HCT116 (cell line): ENCODE measurements at regions not wholly inside any gene's neighbourhood (a gene's known extent, or its start where the extent isn't known, plus 50 kb on each side); places are given as distances from the start of the nearest gene placed in this dataset.

ENCODE experiments used
- ATAC-seq: fragments of 200-7000 bp; cut with Tn5 transposase; 2 replicates; pipeline ENCODE4 v1.9.1; 2020; ENCODE audit warnings: mild to moderate bottlenecking, moderate library complexity
- BruUV-seq: library from RNA; stranded (reverse); fragments of 400-500 nt; replicated peaks from 2 replicates; lab custom pipeline; 2021; lab: Mats Ljungman, UMichigan
- CTCF ChIA-PET: fragments of 300-600 bp; sonication (Branson Sonifier 250); formaldehyde crosslinking; loops from one replicate; lab custom pipeline; 2021; ENCODE audit warnings: antibody characterized with exemption; lab: Charles Lee
- POLR2A ChIA-PET: fragments of 300-600, 350-600 bp; sonication (Branson Sonifier 250); formaldehyde crosslinking; loops from one replicate; lab custom pipeline; 2021; ENCODE audit warnings: antibody characterized with exemption; lab: Charles Lee
- RAD21 ChIA-PET, 2 experiments: fragments of 300-600 bp; sonication (Branson Sonifier 250); formaldehyde crosslinking; loops; one replicate each; lab custom pipeline; 2023; ENCODE audit warnings: low total read pairs in 2 of 2; ENCODE audit not compliant: uncharacterized antibody in 2 of 2, unreplicated experiment in 2 of 2, low non-redundant PET in 1 of 2; lab: Charles Lee
- DNase-seq: peaks from one replicate; pipeline ENCODE4 v3.0.0-alpha.2; 2010; ENCODE audit warnings: low read depth, low spot score
- H2AFZ ChIP-seq: fragments of 200-600 bp; shearing (Covaris generic), sonication (generic); 2 replicates; pipeline ENCODE4 v1.6.1; 2017; ENCODE audit warnings: low read depth, mixed run types, mixed read lengths, antibody characterized with exemption, low read length; ENCODE audit not compliant: poor library complexity, severe bottlenecking
- H3K27ac ChIP-seq: 2 replicates; pipeline ENCODE4 v1.5.1; 2012; ENCODE audit warnings: low read depth, low read length
- H3K27me3 ChIP-seq: fragments of 200-600 bp; sonication (generic); 2 replicates; pipeline ENCODE4 v1.6.1; 2016; ENCODE audit warnings: mixed run types, low read length, mixed read lengths; ENCODE audit not compliant: insufficient read depth
- H3K36me3 ChIP-seq, 2 experiments: fragments of 200-500 bp in 1 of 2; fragments of 200-600 bp in 1 of 2; sonication (Bioruptor generic) in 1 of 2; sonication (generic) in 1 of 2; 2 replicates each; pipeline versions ENCODE4 v1.5.1 to v1.6.1; 2014 to 2016; ENCODE audit warnings: low read length in 2 of 2, inconsistent platforms in 1 of 2, mixed read lengths in 1 of 2, mixed run types in 1 of 2; ENCODE audit not compliant: insufficient read depth in 2 of 2, control insufficient read depth in 1 of 2
- H3K4me1 ChIP-seq, 2 experiments: fragments of 200-600 bp in 1 of 2; sonication (generic) in 1 of 2; 2 replicates each; pipeline versions ENCODE4 v1.5.1 to v1.6.1; 2012 to 2017; ENCODE audit warnings: low read length in 2 of 2, inconsistent platforms in 1 of 2, mild to moderate bottlenecking in 1 of 2, mixed read lengths in 1 of 2, mixed run types in 1 of 2, moderate library complexity in 1 of 2; ENCODE audit not compliant: insufficient read depth in 2 of 2, control insufficient read depth in 1 of 2
- H3K4me2 ChIP-seq: fragments of 200-600 bp; sonication (generic); 2 replicates; pipeline ENCODE4 v1.6.1; 2017; ENCODE audit warnings: mixed run types, low read length, mixed read lengths
- H3K4me3 ChIP-seq, 2 experiments: fragments of 200-600 bp in 1 of 2; sonication (generic) in 1 of 2; replicated peaks in 1 of 2; 2 replicates each; pipeline ENCODE4 v1.5.1; 2011 to 2016; ENCODE audit warnings: low read length in 2 of 2, control low read depth in 1 of 2, low read depth in 1 of 2, mild to moderate bottlenecking in 1 of 2, mixed read lengths in 1 of 2, mixed run types in 1 of 2
- H3K79me2 ChIP-seq: fragments of 200-600 bp; sonication (generic); 2 replicates; pipeline ENCODE4 v1.6.1; 2017; ENCODE audit warnings: mild to moderate bottlenecking, mixed run types, low read length, moderate library complexity, mixed read lengths; ENCODE audit not compliant: insufficient read depth
- H3K9ac ChIP-seq: fragments of 200-600 bp; sonication (generic); 2 replicates; pipeline ENCODE4 v1.6.1; 2016; ENCODE audit warnings: low read length, mixed read lengths
- H3K9me2 ChIP-seq: fragments of 200-600 bp; sonication (generic), shearing (Covaris generic); 2 replicates; pipeline ENCODE4 v1.6.1; 2017; ENCODE audit warnings: mixed run types, mild to moderate bottlenecking, moderate library complexity; ENCODE audit not compliant: insufficient read depth
- H3K9me3 ChIP-seq, 2 experiments: fragments of 200-500 bp in 1 of 2; fragments of 200-600 bp in 1 of 2; sonication (Bioruptor generic) in 1 of 2; sonication (generic) in 1 of 2; 2 replicates each; pipeline ENCODE4 v1.6.1; 2014 to 2017; ENCODE audit warnings: low read length in 2 of 2, mixed read lengths in 2 of 2, inconsistent platforms in 1 of 2, low read depth in 1 of 2, mild to moderate bottlenecking in 1 of 2, mixed run types in 1 of 2, moderate library complexity in 1 of 2; ENCODE audit not compliant: control insufficient read depth in 1 of 2, insufficient read depth in 1 of 2
- H4K20me1 ChIP-seq: fragments of 200-600 bp; sonication (generic), shearing (Covaris generic); 2 replicates; pipeline ENCODE4 v1.6.1; 2017; ENCODE audit warnings: mixed run types, mild to moderate bottlenecking, moderate library complexity; ENCODE audit not compliant: insufficient read depth
- CBX3 ChIP-seq: IDR thresholded peaks from 2 replicates; pipeline ENCODE4 v1.6.1; 2012; ENCODE audit warnings: low read depth
- CEBPB ChIP-seq: IDR thresholded peaks from 2 replicates; pipeline ENCODE4 v1.6.1; 2012; ENCODE audit warnings: low read depth
- EGR1 ChIP-seq: IDR thresholded peaks from 2 replicates; pipeline ENCODE4 v1.6.1; 2012; ENCODE audit warnings: low read depth
- EZH2 ChIP-seq: fragments of 200-600 bp; sonication (generic); IDR thresholded peaks from 2 replicates; pipeline ENCODE4 v1.6.1; 2017; ENCODE audit warnings: antibody characterized with exemption, mixed run types
- EZH2phosphoT487 ChIP-seq: fragments of 200-600 bp; IDR thresholded peaks from 2 replicates; pipeline ENCODE4 v1.6.1; 2018; ENCODE audit warnings: antibody characterized with exemption, borderline replicate concordance
- JUND ChIP-seq: IDR thresholded peaks from 2 replicates; pipeline ENCODE4 v1.6.1; 2012
- SP1 ChIP-seq: IDR thresholded peaks from 2 replicates; pipeline ENCODE4 v1.6.1; 2012; ENCODE audit warnings: low read depth
- TCF7L2 ChIP-seq: IDR thresholded peaks from 2 replicates; pipeline ENCODE4 v1.7.0; 2011; ENCODE audit warnings: borderline replicate concordance, inconsistent platforms; ENCODE audit not compliant: insufficient read depth, insufficient read length; ENCODE audit errors: extremely low read depth
- ZNF274 ChIP-seq: fragments of 200-500 bp; sonication (Bioruptor generic); IDR thresholded peaks from 2 replicates; pipeline ENCODE4 v1.6.1; 2014; ENCODE audit warnings: mild to moderate bottlenecking, low read depth, low read length, inconsistent platforms
- intact Hi-C: fragments of 100-400 bp; cut with micrococcal nuclease; formaldehyde crosslinking; loops from 2 replicates; pipeline ENCODE4 v1.10.0; 2022
- TF ChIP-seq, protein P1 (sequence below): IDR thresholded peaks from 2 replicates; pipeline ENCODE4 v1.6.1; 2012
- TF ChIP-seq, protein P2 (sequence below): IDR thresholded peaks from 2 replicates; pipeline ENCODE4 v1.6.1; 2012; ENCODE audit warnings: low read depth

DNA sequence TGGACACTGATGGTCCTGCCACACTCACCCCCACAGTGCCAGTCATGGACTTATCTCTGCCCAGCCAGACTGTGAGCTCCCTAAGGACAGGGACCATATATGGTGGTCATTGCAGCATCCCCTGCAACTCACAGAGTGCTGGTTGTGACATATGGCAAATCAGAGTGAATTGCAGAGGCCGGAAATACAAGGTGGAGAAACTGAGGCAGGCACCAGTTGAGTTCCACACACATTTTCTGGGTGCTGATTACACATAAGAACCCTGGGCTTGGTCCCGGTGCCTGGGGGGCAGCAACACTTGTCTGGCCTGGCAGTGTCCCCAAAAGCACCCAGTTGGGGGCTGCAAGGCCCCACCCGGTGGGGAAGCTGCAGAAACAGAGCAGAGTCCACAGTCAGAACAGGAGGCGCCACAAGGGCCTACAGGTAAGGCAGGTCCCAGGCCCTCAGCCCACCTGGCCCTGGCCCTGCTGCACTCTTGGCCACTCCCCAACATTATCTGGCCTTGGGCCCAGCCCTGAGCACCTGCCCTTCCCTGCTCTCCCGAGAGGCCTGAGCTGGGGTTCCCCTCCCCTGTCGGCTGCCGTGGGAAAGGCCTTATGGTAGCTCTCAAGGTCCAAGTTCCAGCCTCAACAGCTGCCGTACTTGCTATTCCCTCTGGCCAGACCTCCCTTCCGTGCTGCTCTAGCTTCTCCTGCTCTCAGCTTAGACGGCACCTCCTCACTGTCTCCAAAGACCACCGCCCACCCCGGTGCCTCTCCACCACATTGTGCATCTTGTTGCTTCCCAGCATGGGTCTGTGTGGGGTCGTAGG lies 140.8 kb upstream of the PTPN1 start:
- H3K4me1 ChIP-seq = peaks cover 37 to 51% of the 10 kb centered on the region in 2 experiments
- H3K9me3 ChIP-seq = no peaks in the 10 kb centered on the region
- no peak for TF ChIP-seq EZH2phosphoT487
- TF ChIP-seq TCF7L2 = no peak
- no peak for TF ChIP-seq EGR1
- TF ChIP-seq JUND = no peak
- DNase-seq (no peak), ATAC-seq (no peak)
- no peak overlapping the region for H3K4me3 ChIP-seq
- no peaks in the 10 kb centered on the region for H3K27me3 ChIP-seq
- H3K9ac ChIP-seq = no peak overlapping the region
- ChIA-PET CTCF (no interaction called here), RAD21 (no interaction called here), POLR2A (interaction anchor here (1.3 kb wide), 2 partner anchors 12 to 197 kb away, joined by 3 to 4 read pairs; no protein-coding TSS in a partner anchor)
- H3K27ac ChIP-seq = no peak overlapping the region
- no peak overlapping the region for H2AFZ ChIP-seq
- H3K36me3 ChIP-seq = no peaks in the 10 kb centered on the region
- BruUV-seq = no TSS peak
- no peaks in the 10 kb centered on the region for H3K9me2 ChIP-seq
- no peaks in the 10 kb centered on the region for H4K20me1 ChIP-seq
- H3K79me2 ChIP-seq = no peaks in the 10 kb centered on the region
- no peak overlapping the region for H3K4me2 ChIP-seq
- intact Hi-C loops = no loop called here

DNA sequence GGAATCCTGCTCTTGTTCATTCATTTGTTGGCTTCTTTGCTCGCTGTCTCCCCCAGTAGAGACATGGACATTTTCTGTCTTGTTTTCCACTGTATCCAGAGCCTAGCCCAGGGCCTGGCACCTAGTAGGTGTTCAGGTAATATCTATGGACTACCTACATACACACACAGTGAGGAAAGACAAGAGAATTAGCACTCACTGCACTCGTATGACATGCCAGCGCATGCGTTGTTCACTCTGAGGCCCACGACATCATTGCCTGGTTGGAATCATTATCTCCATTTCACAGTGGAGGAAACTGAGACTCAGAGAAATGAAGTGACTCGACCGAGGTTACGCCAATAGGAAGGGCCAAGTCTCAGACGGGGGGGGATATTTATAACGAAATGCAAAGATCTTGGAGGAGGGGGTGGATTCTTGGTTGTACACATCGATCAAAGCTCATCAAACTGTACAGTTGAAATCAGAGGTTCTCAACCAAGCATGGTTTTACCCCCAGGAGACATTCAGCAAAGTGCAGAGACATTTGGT lies 140.1 kb upstream of the PTPN1 start:
- Histone ChIP-seq H3K36me3 (no peaks in the 10 kb centered on the region), H3K9me2 (no peaks in the 10 kb centered on the region), H3K27ac (no peak overlapping the region), H3K4me3 (no peak overlapping the region), H3K9ac (no peak overlapping the region), H3K27me3 (no peaks in the 10 kb centered on the region), H3K79me2 (no peaks in the 10 kb centered on the region), H4K20me1 (no peaks in the 10 kb centered on the region), H3K4me2 (no peak overlapping the region), H3K9me3 (no peaks in the 10 kb centered on the region), H3K4me1 (peaks cover 37 to 54% of the 10 kb centered on the region in 2 experiments), H2AFZ (no peak overlapping the region)
- ATAC-seq = no peak
- CTCF ChIA-PET = no interaction called here
- BruUV-seq = no TSS peak
- TF ChIP-seq EZH2 (no peak), TCF7L2 (no peak), CEBPB (no peak), CBX3 (no peak), ZNF274 (no peak), EZH2phosphoT487 (no peak), SP1 (no peak)
- TF ChIP-seq, protein P1, sequence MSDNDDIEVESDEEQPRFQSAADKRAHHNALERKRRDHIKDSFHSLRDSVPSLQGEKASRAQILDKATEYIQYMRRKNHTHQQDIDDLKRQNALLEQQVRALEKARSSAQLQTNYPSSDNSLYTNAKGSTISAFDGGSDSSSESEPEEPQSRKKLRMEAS = no peak
- TF ChIP-seq, protein P2, sequence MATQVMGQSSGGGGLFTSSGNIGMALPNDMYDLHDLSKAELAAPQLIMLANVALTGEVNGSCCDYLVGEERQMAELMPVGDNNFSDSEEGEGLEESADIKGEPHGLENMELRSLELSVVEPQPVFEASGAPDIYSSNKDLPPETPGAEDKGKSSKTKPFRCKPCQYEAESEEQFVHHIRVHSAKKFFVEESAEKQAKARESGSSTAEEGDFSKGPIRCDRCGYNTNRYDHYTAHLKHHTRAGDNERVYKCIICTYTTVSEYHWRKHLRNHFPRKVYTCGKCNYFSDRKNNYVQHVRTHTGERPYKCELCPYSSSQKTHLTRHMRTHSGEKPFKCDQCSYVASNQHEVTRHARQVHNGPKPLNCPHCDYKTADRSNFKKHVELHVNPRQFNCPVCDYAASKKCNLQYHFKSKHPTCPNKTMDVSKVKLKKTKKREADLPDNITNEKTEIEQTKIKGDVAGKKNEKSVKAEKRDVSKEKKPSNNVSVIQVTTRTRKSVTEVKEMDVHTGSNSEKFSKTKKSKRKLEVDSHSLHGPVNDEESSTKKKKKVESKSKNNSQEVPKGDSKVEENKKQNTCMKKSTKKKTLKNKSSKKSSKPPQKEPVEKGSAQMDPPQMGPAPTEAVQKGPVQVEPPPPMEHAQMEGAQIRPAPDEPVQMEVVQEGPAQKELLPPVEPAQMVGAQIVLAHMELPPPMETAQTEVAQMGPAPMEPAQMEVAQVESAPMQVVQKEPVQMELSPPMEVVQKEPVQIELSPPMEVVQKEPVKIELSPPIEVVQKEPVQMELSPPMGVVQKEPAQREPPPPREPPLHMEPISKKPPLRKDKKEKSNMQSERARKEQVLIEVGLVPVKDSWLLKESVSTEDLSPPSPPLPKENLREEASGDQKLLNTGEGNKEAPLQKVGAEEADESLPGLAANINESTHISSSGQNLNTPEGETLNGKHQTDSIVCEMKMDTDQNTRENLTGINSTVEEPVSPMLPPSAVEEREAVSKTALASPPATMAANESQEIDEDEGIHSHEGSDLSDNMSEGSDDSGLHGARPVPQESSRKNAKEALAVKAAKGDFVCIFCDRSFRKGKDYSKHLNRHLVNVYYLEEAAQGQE = no peak
- intact Hi-C loops = no loop called here
- no peak for DNase-seq
- RAD21 ChIA-PET = no interaction called here
- POLR2A ChIA-PET = interaction anchor here (1.3 kb wide), 1 partner anchor 12 kb away, joined by 4 read pairs; no protein-coding TSS in a partner anchor
